Panc1 (cell line): ENCODE measurements at regions not wholly inside any gene's neighbourhood (a gene's known extent, or its start where the extent isn't known, plus 50 kb on each side); places are given as distances from the start of the nearest gene placed in this dataset.

Experiments
- CTCF ChIP-seq: fragments of 450-650 bp; IDR thresholded peaks from 2 replicates; pipeline ENCODE4 v1.5.1; 2017; ENCODE audit warnings: mild to moderate bottlenecking
- POLR2AphosphoS5 ChIP-seq: IDR thresholded peaks from 2 replicates; pipeline ENCODE4 v1.6.1; 2012; ENCODE audit warnings: mild to moderate bottlenecking, low read depth, low read length, moderate library complexity
- SIN3A ChIP-seq: IDR thresholded peaks from 2 replicates; pipeline ENCODE4 v1.6.1; 2012; ENCODE audit warnings: low read depth, mild to moderate bottlenecking, low read length, moderate library complexity, borderline replicate concordance; ENCODE audit not compliant: insufficient read depth

- TF ChIP-seq CTCF (no peak), POLR2AphosphoS5 (no peak), SIN3A (no peak)
Observed at GRCh38 chr1:58156831-58157230, 389.7 kb downstream of the OMA1 start.
